ENCODE measurements at regions not wholly inside any gene's neighbourhood (a gene's known extent, or its start where the extent isn't known, plus 50 kb on each side); places are given as distances from the start of the nearest gene placed in this dataset.

DNA sequence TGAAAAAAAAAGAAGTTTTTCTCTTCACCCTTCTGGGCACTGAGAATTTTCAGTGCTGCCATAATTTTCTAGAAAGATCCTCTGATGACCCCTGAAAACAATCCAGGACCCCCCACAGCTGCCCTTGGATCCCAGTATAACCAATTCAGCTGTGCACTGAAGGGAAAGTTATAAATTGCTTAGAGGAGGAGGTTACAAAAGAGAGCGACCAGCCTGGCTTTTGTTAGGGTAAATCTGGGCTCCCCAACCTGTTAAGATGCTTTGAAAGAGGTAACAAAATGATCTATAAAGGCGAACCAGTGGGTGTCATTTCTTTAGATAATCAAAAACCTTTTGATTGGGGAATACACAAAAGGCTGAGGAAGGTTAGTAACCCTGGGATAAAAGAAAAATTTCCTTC, 407.9 kb upstream of the ATP11B start:
- no peak overlapping the region for H3K4me2 ChIP-seq (ENCODE audit: low read length, poor library complexity, severe bottlenecking)
- H2BK15ac ChIP-seq (ENCODE audit: low read depth, poor library complexity, severe bottlenecking) = no peak overlapping the region
- H3K9me3 ChIP-seq (ENCODE audit: control insufficient read depth, low read length) = no peaks in the 10 kb centered on the region
- no peak overlapping the region for H2BK120ac ChIP-seq (ENCODE audit: low read depth, low read length)
- H2AFZ ChIP-seq (ENCODE audit: low read depth, low read length) = no peak overlapping the region
- no peak overlapping the region for H4K91ac ChIP-seq (ENCODE audit: low read length)
- H3K4me1 ChIP-seq (ENCODE audit: control insufficient read depth, insufficient read depth, low read depth, low read length) = no peaks in the 10 kb centered on the region
- H3K36me3 ChIP-seq (ENCODE audit: control insufficient read depth in 1 of 2, insufficient read depth in 2 of 2, low read depth in 1 of 2, low read length in 2 of 2) = no peaks in the 10 kb centered on the region
- H2BK12ac ChIP-seq (ENCODE audit: low read length in 2 of 2) = no peak overlapping the region
- no peak overlapping the region for H3K27ac ChIP-seq (ENCODE audit: low read length, poor library complexity, severe bottlenecking)
- no peak overlapping the region for H3K23ac ChIP-seq (ENCODE audit: low read length in 2 of 2)
- DNase-seq = no peak
- no peaks in the 10 kb centered on the region for H3K79me1 ChIP-seq (replicated peaks; ENCODE audit: low read length, poor library complexity, severe bottlenecking)
- H2BK5ac ChIP-seq (ENCODE audit: low read depth, low read length, poor library complexity, severe bottlenecking) = no peak overlapping the region
- no peak overlapping the region for H3K4ac ChIP-seq (ENCODE audit: low read depth in 1 of 2, low read length in 2 of 2)
- no peak overlapping the region for H4K8ac ChIP-seq (ENCODE audit: low read length)
- no peak overlapping the region for H3K4me3 ChIP-seq (ENCODE audit: insufficient read depth in 1 of 2, low read depth in 1 of 2, low read length in 2 of 2)
- H3K18ac ChIP-seq (ENCODE audit: low read depth in 1 of 2, low read length in 2 of 2) = no peak overlapping the region
- H3K14ac ChIP-seq (ENCODE audit: low read length in 2 of 2) = no peak overlapping the region
- H2AK5ac ChIP-seq (ENCODE audit: low read length, severe bottlenecking) = no peak overlapping the region
- no peak overlapping the region for H3K9ac ChIP-seq (ENCODE audit: low read length)
- H3K27me3 ChIP-seq (ENCODE audit: control insufficient read depth in 1 of 2, insufficient read depth in 1 of 2, low read length in 2 of 2) = no peaks in the 10 kb centered on the region
- 30% methylated on average over 2 of the region's 2 CpGs for WGBS

DNA sequence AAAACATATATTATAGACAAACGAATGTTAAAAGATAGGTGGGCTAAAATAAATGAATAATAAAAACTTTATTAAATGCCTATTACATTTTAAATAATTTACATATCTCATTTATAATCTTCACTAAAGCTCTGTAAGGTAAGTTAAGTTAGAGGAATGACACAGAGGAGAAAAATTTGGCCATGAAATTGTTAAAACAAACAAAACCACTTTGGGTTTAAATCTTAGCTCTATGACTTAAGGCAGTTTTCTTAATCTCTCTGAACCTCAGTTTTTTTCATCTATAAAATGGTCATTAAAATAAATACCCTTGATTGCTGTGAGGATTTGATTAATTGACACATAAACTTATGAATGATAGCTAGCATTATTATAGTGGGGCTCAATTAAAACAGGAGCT, 404.8 kb upstream of the ATP11B start:
- Histone ChIP-seq H4K8ac (ENCODE audit: low read length) (no peak overlapping the region), H3K4ac (ENCODE audit: low read depth in 1 of 2, low read length in 2 of 2) (no peak overlapping the region), H3K23ac (ENCODE audit: low read length in 2 of 2) (no peak overlapping the region), H3K4me3 (ENCODE audit: insufficient read depth in 1 of 2, low read depth in 1 of 2, low read length in 2 of 2) (no peak overlapping the region), H3K4me2 (ENCODE audit: low read length, poor library complexity, severe bottlenecking) (no peak overlapping the region), H3K27ac (ENCODE audit: low read length, poor library complexity, severe bottlenecking) (no peak overlapping the region), H3K9me3 (ENCODE audit: control insufficient read depth, low read length) (no peaks in the 10 kb centered on the region), H2BK5ac (ENCODE audit: low read depth, low read length, poor library complexity, severe bottlenecking) (no peak overlapping the region), H3K4me1 (ENCODE audit: control insufficient read depth, insufficient read depth, low read depth, low read length) (no peaks in the 10 kb centered on the region), H3K9ac (ENCODE audit: low read length) (no peak overlapping the region), H3K36me3 (ENCODE audit: control insufficient read depth in 1 of 2, insufficient read depth in 2 of 2, low read depth in 1 of 2, low read length in 2 of 2) (no peaks in the 10 kb centered on the region), H3K14ac (ENCODE audit: low read length in 2 of 2) (no peak overlapping the region), H2AK5ac (ENCODE audit: low read length, severe bottlenecking) (no peak overlapping the region), H3K18ac (ENCODE audit: low read depth in 1 of 2, low read length in 2 of 2) (no peak overlapping the region), H2BK12ac (ENCODE audit: low read length in 2 of 2) (no peak overlapping the region), H3K27me3 (ENCODE audit: control insufficient read depth in 1 of 2, insufficient read depth in 1 of 2, low read length in 2 of 2) (no peaks in the 10 kb centered on the region), H3K79me1 (replicated peaks; ENCODE audit: low read length, poor library complexity, severe bottlenecking) (no peaks in the 10 kb centered on the region), H2BK15ac (ENCODE audit: low read depth, poor library complexity, severe bottlenecking) (no peak overlapping the region), H2BK120ac (ENCODE audit: low read depth, low read length) (no peak overlapping the region), H4K91ac (ENCODE audit: low read length) (no peak overlapping the region), H2AFZ (ENCODE audit: low read depth, low read length) (no peak overlapping the region)
- WGBS = no CpG with 5 or more reads among the region's 1 CpG
- DNase-seq = no peak

DNA sequence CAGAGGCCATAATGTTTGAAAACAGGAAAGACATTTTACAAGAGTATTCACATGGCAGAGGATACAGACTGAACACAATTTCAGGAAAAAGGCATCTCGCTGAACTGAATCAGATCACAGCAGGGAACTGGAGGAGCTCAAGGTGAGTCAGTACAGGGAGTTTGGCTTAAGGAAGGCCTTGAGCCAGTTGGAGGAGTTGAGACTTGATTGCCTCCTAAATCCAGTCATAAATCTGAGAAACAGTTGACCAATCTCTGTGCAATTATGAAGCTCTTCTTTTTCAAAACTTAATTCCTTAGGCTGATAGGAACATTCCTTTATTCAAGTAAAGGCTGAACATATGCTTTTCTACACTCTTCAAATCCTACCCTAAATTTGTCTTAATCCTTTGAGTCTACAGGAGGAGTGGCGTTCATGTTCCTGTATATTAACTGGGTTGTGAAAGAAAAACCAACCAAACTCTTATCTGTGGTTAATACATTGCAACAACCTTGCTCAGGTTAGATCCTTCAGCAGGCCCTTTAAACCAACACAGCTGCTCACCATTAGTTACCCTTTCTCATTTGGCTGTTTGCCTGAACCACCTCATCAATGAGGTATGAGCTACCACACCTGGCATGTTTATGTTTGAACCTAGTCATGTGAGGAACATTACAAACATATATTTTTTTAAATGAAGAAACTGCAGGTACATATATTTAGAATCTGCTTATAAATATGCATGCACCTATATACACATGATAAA, 404.1 kb upstream of the ATP11B start:
- no peaks in the 10 kb centered on the region for H3K36me3 ChIP-seq (ENCODE audit: control insufficient read depth in 1 of 2, insufficient read depth in 2 of 2, low read depth in 1 of 2, low read length in 2 of 2)
- no peak overlapping the region for H3K14ac ChIP-seq (ENCODE audit: low read length in 2 of 2)
- no peak overlapping the region for H3K4me3 ChIP-seq (ENCODE audit: insufficient read depth in 1 of 2, low read depth in 1 of 2, low read length in 2 of 2)
- no peak overlapping the region for H3K27ac ChIP-seq (ENCODE audit: low read length, poor library complexity, severe bottlenecking)
- no peak overlapping the region for H4K8ac ChIP-seq (ENCODE audit: low read length)
- DNase-seq = no peak
- no peak overlapping the region for H2BK5ac ChIP-seq (ENCODE audit: low read depth, low read length, poor library complexity, severe bottlenecking)
- H3K23ac ChIP-seq (ENCODE audit: low read length in 2 of 2) = no peak overlapping the region
- no peak overlapping the region for H2BK12ac ChIP-seq (ENCODE audit: low read length in 2 of 2)
- no peaks in the 10 kb centered on the region for H3K4me1 ChIP-seq (ENCODE audit: control insufficient read depth, insufficient read depth, low read depth, low read length)
- no peak overlapping the region for H3K18ac ChIP-seq (ENCODE audit: low read depth in 1 of 2, low read length in 2 of 2)
- no peak overlapping the region for H2BK120ac ChIP-seq (ENCODE audit: low read depth, low read length)
- H4K91ac ChIP-seq (ENCODE audit: low read length) = no peak overlapping the region
- H3K79me1 ChIP-seq (replicated peaks; ENCODE audit: low read length, poor library complexity, severe bottlenecking) = no peaks in the 10 kb centered on the region
- H3K9me3 ChIP-seq (ENCODE audit: control insufficient read depth, low read length) = no peaks in the 10 kb centered on the region
- H2BK15ac ChIP-seq (ENCODE audit: low read depth, poor library complexity, severe bottlenecking) = no peak overlapping the region
- H3K27me3 ChIP-seq (ENCODE audit: control insufficient read depth in 1 of 2, insufficient read depth in 1 of 2, low read length in 2 of 2) = no peaks in the 10 kb centered on the region
- H2AK5ac ChIP-seq (ENCODE audit: low read length, severe bottlenecking) = no peak overlapping the region
- H3K4me2 ChIP-seq (ENCODE audit: low read length, poor library complexity, severe bottlenecking) = no peak overlapping the region
- H3K4ac ChIP-seq (ENCODE audit: low read depth in 1 of 2, low read length in 2 of 2) = no peak overlapping the region
- 80% methylated on average over 2 of the region's 2 CpGs for WGBS
- H3K9ac ChIP-seq (ENCODE audit: low read length) = no peak overlapping the region
- no peak overlapping the region for H2AFZ ChIP-seq (ENCODE audit: low read depth, low read length)

DNA sequence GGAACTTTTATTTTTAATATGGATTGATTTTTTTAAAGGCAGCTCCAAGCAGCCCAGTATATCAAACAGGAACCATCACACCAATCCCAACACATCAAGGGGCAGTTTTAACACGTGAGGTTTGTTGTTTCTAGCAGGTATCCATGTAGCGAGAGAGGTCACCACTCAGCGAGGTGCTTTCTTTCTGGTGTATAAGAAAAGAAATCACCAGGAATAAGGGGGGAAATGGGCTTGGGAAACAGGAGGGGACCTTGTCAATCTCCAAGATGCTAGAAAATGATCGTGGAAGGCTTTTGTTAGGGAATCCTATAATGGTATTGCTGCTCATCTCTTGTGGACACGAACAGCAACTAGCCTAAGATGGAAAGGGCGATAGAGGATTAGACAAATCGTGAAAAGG, 402.9 kb upstream of the ATP11B start:
- H2AFZ ChIP-seq (ENCODE audit: low read depth, low read length) = no peak overlapping the region
- no peaks in the 10 kb centered on the region for H3K36me3 ChIP-seq (ENCODE audit: control insufficient read depth in 1 of 2, insufficient read depth in 2 of 2, low read depth in 1 of 2, low read length in 2 of 2)
- DNase-seq = no peak
- no peak overlapping the region for H2BK15ac ChIP-seq (ENCODE audit: low read depth, poor library complexity, severe bottlenecking)
- H3K4me1 ChIP-seq (ENCODE audit: control insufficient read depth, insufficient read depth, low read depth, low read length) = no peaks in the 10 kb centered on the region
- H3K23ac ChIP-seq (ENCODE audit: low read length in 2 of 2) = no peak overlapping the region
- H3K9ac ChIP-seq (ENCODE audit: low read length) = no peak overlapping the region
- no peak overlapping the region for H3K27ac ChIP-seq (ENCODE audit: low read length, poor library complexity, severe bottlenecking)
- H2BK12ac ChIP-seq (ENCODE audit: low read length in 2 of 2) = no peak overlapping the region
- no peak overlapping the region for H3K4me3 ChIP-seq (ENCODE audit: insufficient read depth in 1 of 2, low read depth in 1 of 2, low read length in 2 of 2)
- H3K27me3 ChIP-seq (ENCODE audit: control insufficient read depth in 1 of 2, insufficient read depth in 1 of 2, low read length in 2 of 2) = no peaks in the 10 kb centered on the region
- no peak overlapping the region for H3K4me2 ChIP-seq (ENCODE audit: low read length, poor library complexity, severe bottlenecking)
- no peak overlapping the region for H4K91ac ChIP-seq (ENCODE audit: low read length)
- H3K18ac ChIP-seq (ENCODE audit: low read depth in 1 of 2, low read length in 2 of 2) = no peak overlapping the region
- H2AK5ac ChIP-seq (ENCODE audit: low read length, severe bottlenecking) = no peak overlapping the region
- no peak overlapping the region for H3K4ac ChIP-seq (ENCODE audit: low read depth in 1 of 2, low read length in 2 of 2)
- no peak overlapping the region for H4K8ac ChIP-seq (ENCODE audit: low read length)
- H3K9me3 ChIP-seq (ENCODE audit: control insufficient read depth, low read length) = no peaks in the 10 kb centered on the region
- 83% methylated on average over 6 of the region's 7 CpGs for WGBS
- H2BK120ac ChIP-seq (ENCODE audit: low read depth, low read length) = no peak overlapping the region
- H3K14ac ChIP-seq (ENCODE audit: low read length in 2 of 2) = no peak overlapping the region
- no peak overlapping the region for H2BK5ac ChIP-seq (ENCODE audit: low read depth, low read length, poor library complexity, severe bottlenecking)
- H3K79me1 ChIP-seq (replicated peaks; ENCODE audit: low read length, poor library complexity, severe bottlenecking) = no peaks in the 10 kb centered on the region
